Stimulated activated naive CD4-positive, alpha-beta T cell treated with Interleukin-2 at 50 U/mL for 16 hours (primary cell): ENCODE measurements at regions not wholly inside any gene's neighbourhood (a gene's known extent, or its start where the extent isn't known, plus 50 kb on each side); places are given as distances from the start of the nearest gene placed in this dataset.

Experiments used
- DNase-seq: peaks from one replicate; lab custom pipeline; 2025; lab: John Stamatoyannopoulos, UW

- DNase-seq: no peak
Observed at GRCh38 chr9:95822583-95823431, 52.7 kb upstream of the ERCC6L2 start.

- no peak for DNase-seq
Observed at GRCh38 chr9:95822015-95822414, 53.5 kb upstream of the ERCC6L2 start.

- DNase-seq: no peak
Observed at GRCh38 chr9:95820074-95820473, 55.4 kb upstream of the ERCC6L2 start.

- no peak for DNase-seq
Observed at GRCh38 chr9:95819636-95820035, 55.9 kb upstream of the ERCC6L2 start.

GRCh38 chr9:95817205-95817604, 58.3 kb upstream of the ERCC6L2 start:
- DNase-seq: no peak

- DNase-seq: no peak
Observed at GRCh38 chr9:95816716-95817115, 58.8 kb upstream of the ERCC6L2 start.

- no peak for DNase-seq
Observed at GRCh38 chr9:95815961-95816360, 59.5 kb upstream of the ERCC6L2 start.

GRCh38 chr9:95815133-95815532, 60.4 kb upstream of the ERCC6L2 start:
- DNase-seq: no peak

GRCh38 chr9:95813923-95814322, 61.6 kb upstream of the ERCC6L2 start:
- no peak for DNase-seq

GRCh38 chr9:95810814-95811213, 64.7 kb upstream of the ERCC6L2 start:
- DNase-seq: no peak

- no peak for DNase-seq
Observed at GRCh38 chr9:95810133-95810532, 65.4 kb upstream of the ERCC6L2 start.

GRCh38 chr9:95809686-95810085, 65.8 kb upstream of the ERCC6L2 start:
- no peak for DNase-seq

GRCh38 chr9:95808011-95808410, 67.5 kb upstream of the ERCC6L2 start:
- DNase-seq: no peak

GRCh38 chr9:95807326-95807947, 68.1 kb upstream of the ERCC6L2 start:
- DNase-seq: no peak

- no peak for DNase-seq
Observed at GRCh38 chr9:95803197-95803596, 72.3 kb upstream of the ERCC6L2 start.

- no peak for DNase-seq
Observed at GRCh38 chr9:95801797-95802196, 73.7 kb upstream of the ERCC6L2 start.

GRCh38 chr9:95796029-95796428, 79.5 kb upstream of the ERCC6L2 start:
- no peak for DNase-seq

GRCh38 chr9:95793924-95794828, 81.3 kb upstream of the ERCC6L2 start:
- no peak for DNase-seq

GRCh38 chr9:95791695-95792094, 83.8 kb upstream of the ERCC6L2 start:
- no peak for DNase-seq

- DNase-seq: no peak
Observed at GRCh38 chr9:95791286-95791685, 84.2 kb upstream of the ERCC6L2 start.

- no peak for DNase-seq
Observed at GRCh38 chr9:95788521-95788991, 86.9 kb upstream of the ERCC6L2 start.

- DNase-seq: no peak
Observed at GRCh38 chr9:95788021-95788420, 87.5 kb upstream of the ERCC6L2 start.
